HG03442 (cell line): ENCODE measurements at regions not wholly inside any gene's neighbourhood (a gene's known extent, or its start where the extent isn't known, plus 50 kb on each side); places are given as distances from the start of the nearest gene placed in this dataset.
A peak's percentile ranks its signal among the peaks of the same experiment; 100 is the strongest.
"Not testable (repeated sequence)": the region's sequence is repeated elsewhere in the genome, so short reads cannot be mapped to it uniquely, and the experiment has no call there.

Experiments used
- ATAC-seq: cut with Tn5 transposase; IDR thresholded peaks from one replicate; pipeline ENCODE4 v1.9.1; 2021; ENCODE audit warnings: mild to moderate bottlenecking, moderate library complexity; ENCODE audit not compliant: unreplicated experiment

DNA sequence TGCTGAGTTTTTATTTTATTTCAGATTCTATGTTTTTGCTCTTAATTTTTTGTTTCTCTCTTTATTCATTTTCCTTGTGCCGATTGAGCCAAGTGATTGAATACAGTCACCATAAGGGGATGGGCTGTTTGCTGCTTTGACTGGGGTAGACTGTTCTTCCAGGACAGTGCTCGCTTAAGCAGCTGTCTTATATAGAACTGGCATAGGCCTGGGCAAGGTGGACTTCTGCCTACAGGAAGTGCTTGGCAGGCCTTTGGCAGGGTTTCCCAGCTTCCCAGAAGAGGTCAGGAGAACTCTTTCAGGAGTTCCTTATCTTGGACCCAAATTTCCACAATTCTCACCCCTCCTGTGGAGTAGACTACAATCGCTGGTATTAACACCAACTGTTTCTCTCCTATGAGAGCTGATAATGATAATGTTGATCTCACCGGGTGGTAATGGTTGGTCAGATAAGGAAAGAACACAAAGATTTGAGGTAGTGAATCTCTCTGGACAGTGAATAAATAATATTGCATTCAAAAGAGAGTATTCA is 207.5 kb upstream of the ST6GAL2 start:
- no peak for ATAC-seq

GRCh38 chr2:107094450-107094986 is 208.6 kb upstream of the ST6GAL2 start:
- ATAC-seq = no peak

GRCh38 chr2:107102176-107102575 is 216.2 kb upstream of the ST6GAL2 start:
- ATAC-seq = no peak

- ATAC-seq = no peak
Observed at GRCh38 chr2:107107351-107107750, 221.4 kb upstream of the ST6GAL2 start.

- ATAC-seq = no peak
Observed at GRCh38 chr2:107108556-107108955, 222.6 kb upstream of the ST6GAL2 start.

DNA sequence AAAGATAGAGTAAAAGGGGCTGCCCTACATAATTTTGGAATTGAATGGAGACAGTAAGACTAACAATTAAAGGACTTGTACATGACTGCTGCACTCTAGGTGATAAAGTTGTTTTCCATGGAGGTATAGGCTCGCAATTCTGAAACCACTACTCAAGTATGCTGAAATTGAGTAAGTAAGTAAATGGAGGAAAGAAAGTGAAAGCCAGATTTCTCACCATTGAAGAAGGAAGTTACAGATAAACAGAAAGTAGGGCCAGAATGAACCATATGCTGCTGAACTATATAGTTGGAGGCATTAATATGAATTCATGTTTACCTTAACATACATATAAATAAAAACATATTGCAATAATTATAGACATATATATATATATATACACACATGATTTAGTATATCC is 225.7 kb upstream of the ST6GAL2 start:
- ATAC-seq = no peak

- ATAC-seq = no peak
Observed at GRCh38 chr2:107112561-107112960, 226.6 kb upstream of the ST6GAL2 start.

DNA sequence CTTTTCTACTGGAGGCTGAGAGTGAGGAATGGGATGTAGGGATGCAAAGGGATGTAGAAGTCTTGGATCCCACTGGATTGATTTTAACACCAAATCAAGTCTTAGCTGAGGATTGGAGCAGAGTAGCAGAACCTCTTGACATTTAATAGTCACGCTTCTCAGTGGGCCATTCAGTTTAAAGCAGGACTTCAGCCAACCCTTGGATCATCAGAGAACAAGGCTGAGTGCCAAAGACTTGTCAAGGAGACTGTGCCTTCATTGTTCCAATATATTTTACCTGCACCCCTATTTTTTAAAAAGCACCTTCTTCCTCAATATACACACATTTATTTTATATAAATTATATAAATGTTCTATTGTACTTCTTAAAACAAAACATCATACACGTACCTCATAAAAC is 242.4 kb upstream of the ST6GAL2 start:
- ATAC-seq = no peak

DNA sequence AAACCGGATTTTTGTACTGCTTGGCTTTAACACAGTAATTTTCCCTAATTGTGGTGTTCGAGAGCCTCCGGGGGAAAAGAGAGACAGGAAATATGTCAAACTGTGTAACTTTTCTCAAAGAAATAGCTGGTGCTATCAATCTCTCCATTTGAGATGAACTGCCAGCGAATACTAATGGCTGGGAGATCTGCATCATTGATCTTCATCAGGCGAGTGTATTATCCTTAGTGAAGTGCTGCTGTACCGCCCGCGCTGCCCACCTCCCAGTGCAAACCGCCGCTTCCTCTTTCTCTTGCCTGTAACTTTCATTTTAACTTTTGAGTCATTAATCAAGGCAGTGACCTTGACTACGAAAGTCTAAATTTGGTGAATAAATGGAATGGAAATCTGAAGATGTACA is 246.1 kb upstream of the ST6GAL2 start:
- peak; percentile 98 for ATAC-seq

GRCh38 chr2:107132746-107133145 is 246.8 kb upstream of the ST6GAL2 start:
- no peak for ATAC-seq

- no peak for ATAC-seq
Observed at GRCh38 chr2:107133412-107133811, 247.4 kb upstream of the ST6GAL2 start.

- ATAC-seq = no peak
Observed at GRCh38 chr2:107136733-107137132, 250.8 kb upstream of the ST6GAL2 start.

- no peak for ATAC-seq
Observed at GRCh38 chr2:107137706-107138105, 251.7 kb upstream of the ST6GAL2 start.

DNA sequence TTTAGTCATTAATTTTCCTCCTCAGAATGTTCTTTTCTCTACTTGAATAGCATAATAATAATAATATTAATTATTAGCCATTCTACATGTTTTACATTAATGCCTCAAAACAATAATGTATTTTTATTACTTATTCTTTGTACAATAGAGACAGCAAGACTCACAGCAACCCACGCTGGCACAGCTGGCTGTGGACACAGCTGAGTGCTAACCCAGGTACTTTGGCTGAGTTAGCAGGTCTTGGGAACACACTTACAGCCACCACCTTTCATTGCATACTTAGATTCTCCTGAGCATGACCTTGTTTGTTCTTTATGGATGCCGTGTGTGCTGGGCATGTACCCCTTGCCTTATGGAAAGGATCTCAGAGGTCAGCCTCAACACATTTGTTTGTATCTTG is 260.2 kb upstream of the ST6GAL2 start:
- ATAC-seq = no peak

- not testable (repeated sequence) for ATAC-seq
Observed at GRCh38 chr2:107146645-107147044, 260.7 kb upstream of the ST6GAL2 start.

- ATAC-seq = no peak
Observed at GRCh38 chr2:107148055-107148454, 262.1 kb upstream of the ST6GAL2 start.

- no peak for ATAC-seq
Observed at GRCh38 chr2:107148496-107148895, 262.5 kb upstream of the ST6GAL2 start.

- ATAC-seq = no peak
Observed at GRCh38 chr2:107160640-107161239, 274.8 kb upstream of the ST6GAL2 start.

DNA sequence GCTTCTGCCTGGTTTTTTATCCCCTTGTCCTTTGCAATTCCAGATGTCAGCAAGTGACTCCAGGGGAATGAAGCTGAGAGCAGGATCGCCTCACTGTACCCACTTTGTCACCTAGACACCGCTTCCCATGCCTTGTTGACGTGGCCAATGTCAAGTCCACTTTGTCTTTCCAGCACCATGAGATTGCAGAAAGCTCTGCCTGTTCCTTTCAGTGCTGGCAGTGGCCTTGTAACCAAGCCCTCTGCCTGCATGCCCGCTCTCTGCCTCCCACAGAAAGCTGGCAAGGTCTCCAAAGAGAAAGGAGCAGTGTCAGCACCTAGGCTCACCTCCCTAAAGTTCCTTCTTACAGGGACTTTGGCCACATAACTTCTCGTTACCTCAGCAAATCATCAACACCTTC is 282.2 kb upstream of the ST6GAL2 start:
- ATAC-seq = no peak

DNA sequence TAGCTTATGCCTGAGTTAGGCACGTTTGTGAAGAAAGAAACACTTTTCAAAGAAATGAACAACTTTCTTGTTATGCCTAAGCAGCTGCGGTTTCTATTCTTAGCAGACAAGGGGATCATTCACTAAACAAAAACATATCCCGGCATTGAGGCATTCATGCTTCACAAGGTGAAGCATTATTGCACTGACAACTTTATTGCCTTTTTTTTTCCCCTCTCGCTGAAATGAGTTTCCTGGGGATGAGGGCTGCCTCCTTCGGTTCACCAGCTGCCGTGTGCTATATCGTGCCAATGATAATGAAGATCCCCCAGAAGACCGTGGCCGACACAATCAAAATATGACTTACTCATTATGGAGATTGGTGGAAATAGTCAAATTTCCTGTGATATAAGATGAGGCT is 288.2 kb upstream of the ST6GAL2 start:
- no peak for ATAC-seq

DNA sequence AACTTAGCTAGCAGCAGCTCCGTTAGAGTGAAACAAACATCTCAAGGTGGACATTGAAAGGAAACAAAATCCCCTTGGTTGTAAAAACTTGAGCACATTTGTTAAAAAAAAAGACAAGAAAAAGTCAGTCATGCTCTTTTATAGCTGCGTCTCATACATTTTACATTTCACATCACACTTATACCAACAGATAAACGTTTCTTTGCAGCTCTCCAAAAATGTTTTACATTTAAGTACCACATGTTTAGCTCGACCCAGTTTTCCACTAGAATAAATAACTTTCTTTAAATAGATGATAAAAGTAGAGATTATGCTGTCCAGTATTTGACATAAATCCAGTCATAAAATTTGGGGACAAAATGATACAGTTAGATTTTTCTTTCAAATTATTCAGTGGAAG is 297.0 kb upstream of the ST6GAL2 start:
- ATAC-seq = no peak

DNA sequence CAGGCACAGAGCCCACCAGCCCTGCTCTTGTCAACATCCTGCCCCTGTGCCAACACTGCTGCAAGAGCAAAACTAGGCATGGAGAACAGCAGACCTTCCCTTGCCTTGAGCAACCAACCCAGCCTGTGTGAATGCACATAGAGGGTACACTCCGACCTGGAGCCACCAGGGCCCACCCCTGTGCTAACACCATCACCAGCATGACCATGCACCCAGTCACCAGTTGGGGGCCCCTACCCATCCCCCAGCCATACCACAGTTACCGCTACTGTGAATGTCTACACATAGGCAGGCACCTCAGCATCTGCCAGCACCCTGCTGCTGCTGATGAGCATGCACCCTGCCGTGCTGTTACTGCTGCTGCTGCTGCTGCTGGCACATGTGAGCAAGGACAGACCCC is 301.9 kb upstream of the ST6GAL2 start:
- no peak for ATAC-seq

DNA sequence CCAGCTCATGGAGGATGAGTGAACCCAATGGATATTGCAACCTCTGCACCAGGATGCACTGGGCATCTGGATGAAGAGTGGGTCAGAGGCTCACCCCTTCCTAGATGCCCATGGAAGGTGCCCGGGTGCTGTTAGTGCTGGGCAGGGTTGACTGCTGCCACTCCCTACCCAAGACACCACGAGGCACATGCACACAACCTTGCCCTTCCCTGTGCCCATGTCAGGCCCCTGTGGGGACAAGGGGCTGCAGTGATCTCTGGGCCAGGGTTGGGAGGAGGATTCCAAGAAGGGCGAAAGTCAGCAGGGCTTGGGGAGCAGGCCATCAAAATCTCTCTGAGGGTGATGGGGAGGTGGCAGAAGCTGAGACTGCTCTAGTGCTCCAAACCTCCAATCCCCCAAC is 309.7 kb upstream of the ST6GAL2 start:
- ATAC-seq = no peak
